Peyer's patch (tissue), 4 donors: ENCODE measurements at regions not wholly inside any gene's neighbourhood (a gene's known extent, or its start where the extent isn't known, plus 50 kb on each side); places are given as distances from the start of the nearest gene placed in this dataset.

Experiments
- DNase-seq, 3 donors: peaks; one replicate each; pipeline ENCODE4 v3.0.0-alpha.2; 2017 to 2019
- H3K27ac ChIP-seq, 4 donors: fragments of 200-600 bp; sonication (generic); one replicate each; pipeline ENCODE4 v1.5.1; 2016 to 2019
- H3K27me3 ChIP-seq, 2 donors: fragments of 200-600 bp; sonication (generic); one replicate each; pipeline ENCODE4 v1.5.1; 2019
- H3K36me3 ChIP-seq, 3 donors: fragments of 200-600 bp; sonication (generic); one replicate each; pipeline ENCODE4 v1.5.1; 2016 to 2019
- H3K4me1 ChIP-seq, 4 donors: fragments of 200-600 bp; sonication (generic); one replicate each; pipeline ENCODE4 v1.5.1; 2016 to 2019
- H3K4me3 ChIP-seq, 4 donors: fragments of 200-600 bp; sonication (generic); 1 replicate in 3 of 4; 2 replicates in 1 of 4; pipeline ENCODE4 v1.5.1; 2016 to 2019; ENCODE audit warnings: mild to moderate bottlenecking in 1 of 4
- H3K9me3 ChIP-seq, 4 donors: fragments of 200-600 bp; sonication (generic); one replicate each; pipeline ENCODE4 v1.5.1; 2016 to 2019; ENCODE audit warnings: mild to moderate bottlenecking in 1 of 4
- POLR2A ChIP-seq, 2 donors: fragments of 450-650 bp; IDR thresholded peaks; one replicate each; pipeline ENCODE4 v1.5.1; 2017; ENCODE audit warnings: antibody characterized with exemption in 2 of 2, mild to moderate bottlenecking in 2 of 2, moderate library complexity in 2 of 2
- TF ChIP-seq, protein P1 (sequence below), 6 experiments: fragments of 450-650 bp in 4 of 6; fragments of 200-600 bp in 2 of 6; sonication (generic) in 1 of 6; IDR thresholded peaks; one replicate each; pipeline ENCODE4 v1.5.1; 2017 to 2019; ENCODE audit warnings: antibody characterized with exemption in 6 of 6, mild to moderate bottlenecking in 3 of 6, moderate library complexity in 1 of 6

- H3K9me3 ChIP-seq: peaks cover 0 to 3% (median 0%) of the 10 kb centered on the region in 4 donors
Observed at GRCh38 chr1:106194206-106194605, 862.3 kb upstream of the PRMT6 start.

DNA sequence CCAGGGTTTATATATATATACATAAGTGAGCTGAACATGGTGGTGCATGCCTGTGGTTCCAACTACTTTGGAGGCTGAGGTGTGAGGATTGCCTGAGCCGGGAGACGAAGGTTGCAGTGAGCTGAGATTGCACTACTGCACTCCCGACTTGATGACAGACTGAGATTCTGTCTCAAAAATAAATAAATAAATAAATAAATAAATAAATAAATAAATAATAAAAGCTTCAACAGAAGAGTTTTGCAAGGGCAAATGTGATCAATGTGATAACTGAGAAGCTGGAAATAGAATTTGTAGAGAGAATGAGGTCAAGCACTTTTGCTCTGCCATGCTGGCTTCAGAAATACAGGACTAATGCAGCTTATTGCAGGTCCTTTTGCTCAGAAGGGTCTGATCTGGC is 855.8 kb upstream of the PRMT6 start:
- Histone ChIP-seq H3K4me1 (no peaks in the 10 kb centered on the region), H3K27me3 (no peaks in the 10 kb centered on the region), H3K36me3 (no peaks in the 10 kb centered on the region), H3K9me3 (no peaks in the 10 kb centered on the region), H3K4me3 (no peak overlapping the region), H3K27ac (no peak overlapping the region)
- TF ChIP-seq POLR2A (IDR thresholded peaks at IDR 0.05): no peak
- TF ChIP-seq, protein P1, sequence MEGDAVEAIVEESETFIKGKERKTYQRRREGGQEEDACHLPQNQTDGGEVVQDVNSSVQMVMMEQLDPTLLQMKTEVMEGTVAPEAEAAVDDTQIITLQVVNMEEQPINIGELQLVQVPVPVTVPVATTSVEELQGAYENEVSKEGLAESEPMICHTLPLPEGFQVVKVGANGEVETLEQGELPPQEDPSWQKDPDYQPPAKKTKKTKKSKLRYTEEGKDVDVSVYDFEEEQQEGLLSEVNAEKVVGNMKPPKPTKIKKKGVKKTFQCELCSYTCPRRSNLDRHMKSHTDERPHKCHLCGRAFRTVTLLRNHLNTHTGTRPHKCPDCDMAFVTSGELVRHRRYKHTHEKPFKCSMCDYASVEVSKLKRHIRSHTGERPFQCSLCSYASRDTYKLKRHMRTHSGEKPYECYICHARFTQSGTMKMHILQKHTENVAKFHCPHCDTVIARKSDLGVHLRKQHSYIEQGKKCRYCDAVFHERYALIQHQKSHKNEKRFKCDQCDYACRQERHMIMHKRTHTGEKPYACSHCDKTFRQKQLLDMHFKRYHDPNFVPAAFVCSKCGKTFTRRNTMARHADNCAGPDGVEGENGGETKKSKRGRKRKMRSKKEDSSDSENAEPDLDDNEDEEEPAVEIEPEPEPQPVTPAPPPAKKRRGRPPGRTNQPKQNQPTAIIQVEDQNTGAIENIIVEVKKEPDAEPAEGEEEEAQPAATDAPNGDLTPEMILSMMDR (IDR thresholded peaks at IDR 0.05): no peak
- DNase-seq: no peak

More at GRCh38 chr1:106194206-106194605, 862.3 kb upstream of the PRMT6 start:
- no peaks in the 10 kb centered on the region for H3K27me3 ChIP-seq
- H3K27ac ChIP-seq: no peak overlapping the region
- DNase-seq: no peak
- no peak overlapping the region for H3K4me3 ChIP-seq
- H3K36me3 ChIP-seq: no peaks in the 10 kb centered on the region
- H3K4me1 ChIP-seq: no peaks in the 10 kb centered on the region
- TF ChIP-seq, protein P1 (IDR thresholded peaks at IDR 0.05): no peak
- TF ChIP-seq POLR2A (IDR thresholded peaks at IDR 0.05): no peak

DNA sequence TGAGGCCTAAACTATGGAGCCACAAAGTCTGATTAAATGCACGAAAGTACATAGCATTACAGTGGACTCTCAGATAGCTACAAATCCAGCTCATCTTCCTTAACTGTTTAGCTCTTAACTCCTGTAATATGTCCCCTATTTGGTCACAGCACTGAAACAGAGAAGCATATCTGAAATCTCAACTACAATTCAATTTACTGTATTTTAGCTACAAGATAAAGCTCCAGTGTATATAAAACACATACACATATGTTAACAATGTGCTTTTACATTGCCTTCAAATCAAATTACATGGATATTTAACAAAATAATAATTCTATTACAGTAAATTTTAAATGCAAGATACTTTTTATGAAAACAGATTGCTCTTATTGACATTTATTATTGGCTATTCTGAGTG is 849.3 kb upstream of the PRMT6 start:
- Histone ChIP-seq H3K9me3 (no peaks in the 10 kb centered on the region), H3K4me3 (no peak overlapping the region), H3K36me3 (no peaks in the 10 kb centered on the region), H3K27ac (no peak overlapping the region), H3K4me1 (no peaks in the 10 kb centered on the region), H3K27me3 (no peaks in the 10 kb centered on the region)
- DNase-seq: no peak
- TF ChIP-seq POLR2A (IDR thresholded peaks at IDR 0.05): no peak
- TF ChIP-seq, protein P1 (IDR thresholded peaks at IDR 0.05): no peak

DNA sequence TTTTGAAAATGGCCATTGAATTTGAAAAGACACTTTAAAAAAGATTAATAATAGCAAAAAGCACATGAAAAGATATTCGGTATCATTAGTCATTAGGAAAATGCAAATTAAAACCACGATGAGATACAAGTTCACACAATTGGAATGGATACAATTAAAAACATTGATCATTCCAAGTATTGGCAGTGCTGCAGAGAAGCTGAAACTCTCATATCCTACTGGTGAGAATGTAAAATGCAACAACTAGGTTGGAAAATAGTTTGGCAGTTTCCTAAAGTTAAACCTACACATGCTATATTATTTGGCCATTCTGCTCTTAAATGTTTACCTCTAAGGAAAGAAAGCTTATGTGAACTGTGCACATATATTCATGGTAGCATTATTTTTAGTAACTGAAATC is 838.7 kb upstream of the PRMT6 start:
- Histone ChIP-seq H3K9me3 (no peaks in the 10 kb centered on the region), H3K27ac (no peak overlapping the region), H3K4me1 (no peaks in the 10 kb centered on the region), H3K27me3 (no peaks in the 10 kb centered on the region), H3K36me3 (no peaks in the 10 kb centered on the region), H3K4me3 (no peak overlapping the region)
- no peak for TF ChIP-seq POLR2A (IDR thresholded peaks at IDR 0.05)
- TF ChIP-seq, protein P1 (IDR thresholded peaks at IDR 0.05): no peak
- DNase-seq: no peak

- TF ChIP-seq POLR2A (IDR thresholded peaks at IDR 0.05): no peak
- TF ChIP-seq, protein P1 (IDR thresholded peaks at IDR 0.05): no peak
- H3K27me3 ChIP-seq: no peaks in the 10 kb centered on the region
- H3K4me1 ChIP-seq: no peaks in the 10 kb centered on the region
Observed at GRCh38 chr1:106222403-106222802, 834.1 kb upstream of the PRMT6 start.

GRCh38 chr1:106223213-106223612 is 833.3 kb upstream of the PRMT6 start:
- H3K27me3 ChIP-seq: no peaks in the 10 kb centered on the region
- H3K4me3 ChIP-seq: no peak overlapping the region
- no peaks in the 10 kb centered on the region for H3K36me3 ChIP-seq
- TF ChIP-seq POLR2A (IDR thresholded peaks at IDR 0.05): no peak
- TF ChIP-seq, protein P1 (IDR thresholded peaks at IDR 0.05): no peak
- no peak overlapping the region for H3K27ac ChIP-seq
- DNase-seq: no peak
- no peaks in the 10 kb centered on the region for H3K4me1 ChIP-seq
- H3K9me3 ChIP-seq: no peaks in the 10 kb centered on the region

More at GRCh38 chr1:106222403-106222802, 834.1 kb upstream of the PRMT6 start:
- no peaks in the 10 kb centered on the region for H3K9me3 ChIP-seq
- no peaks in the 10 kb centered on the region for H3K36me3 ChIP-seq
- no peak for DNase-seq
- no peak overlapping the region for H3K27ac ChIP-seq
- H3K4me3 ChIP-seq: no peak overlapping the region
